ENCODE measurements at regions not wholly inside any gene's neighbourhood (a gene's known extent, or its start where the extent isn't known, plus 50 kb on each side); places are given as distances from the start of the nearest gene placed in this dataset.

GRCh38 chr11:45518141-45518832 is 147.1 kb downstream of the CHST1 start:
- no peak for DNase-seq

- DNase-seq, result no peak
Observed at GRCh38 chr11:45517171-45517770, 148.2 kb downstream of the CHST1 start.

DNA sequence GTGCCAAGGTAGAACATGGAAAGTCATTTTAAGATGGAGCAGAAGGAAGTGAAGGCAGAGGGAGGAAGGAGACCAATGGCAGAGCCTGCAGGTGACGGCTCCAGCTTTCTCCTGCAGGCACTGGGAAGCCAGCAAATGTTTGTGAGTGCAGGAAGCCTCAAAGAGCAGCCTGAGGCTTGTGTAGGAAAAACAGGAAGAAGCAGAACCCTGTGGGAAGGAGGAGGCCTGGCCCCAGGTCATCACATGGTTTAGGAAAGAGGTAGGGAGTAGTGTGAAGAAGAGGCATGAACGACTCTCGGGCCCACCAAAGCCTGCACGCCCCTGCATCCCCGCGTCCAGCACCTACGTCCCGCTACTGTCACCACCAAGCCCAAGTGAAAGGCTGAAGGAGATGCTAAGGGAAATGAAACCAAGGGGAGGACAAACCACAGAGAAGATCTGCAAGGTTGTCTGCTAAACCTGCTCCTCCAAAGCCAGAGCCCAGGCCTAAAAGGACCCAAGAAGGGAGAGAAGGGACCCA is 151.5 kb downstream of the CHST1 start:
- no peak for DNase-seq

GRCh38 chr11:45512471-45513148 is 152.8 kb downstream of the CHST1 start:
- no peak for DNase-seq

DNA sequence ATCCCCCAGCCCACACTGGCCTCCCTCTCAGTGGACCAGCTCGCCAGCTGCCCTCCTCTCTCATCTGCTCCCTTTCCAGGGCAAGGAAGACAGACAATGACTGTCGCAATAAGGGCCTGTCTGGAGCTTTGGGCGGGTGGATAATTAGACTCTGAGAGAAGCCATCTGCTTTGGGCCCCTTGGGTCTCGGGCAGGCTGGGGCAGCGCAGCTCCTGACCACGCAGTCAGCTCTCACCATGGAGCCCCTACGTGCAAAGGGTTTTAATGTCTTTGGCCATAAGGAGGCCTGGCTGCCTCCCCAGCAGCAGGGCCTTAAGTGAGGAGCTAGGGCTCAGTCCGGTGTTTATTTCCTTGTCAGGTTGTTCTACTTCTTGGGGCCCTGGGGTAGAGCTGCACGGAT is 153.9 kb downstream of the CHST1 start:
- DNase-seq, result no peak

- no peak for DNase-seq
Observed at GRCh38 chr11:45507916-45508315, 157.5 kb downstream of the CHST1 start.

DNA sequence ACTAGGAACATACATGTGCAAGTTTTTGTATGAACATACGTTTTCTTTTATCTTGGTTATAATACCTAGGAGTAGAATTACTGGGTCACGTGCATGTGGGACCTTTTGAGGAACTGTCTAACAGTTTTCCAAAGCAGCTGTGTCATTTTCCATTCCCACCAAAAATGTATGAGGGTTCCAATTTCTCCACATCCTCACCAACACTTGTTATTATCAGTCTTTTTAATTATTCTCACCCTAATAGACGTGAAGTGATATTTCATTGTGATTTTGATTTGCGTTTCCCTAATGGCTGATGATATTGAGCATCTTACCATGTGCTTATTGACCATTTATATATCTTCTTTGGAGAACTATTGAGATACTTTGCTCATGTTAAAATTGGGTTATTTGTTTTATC is 162.1 kb downstream of the CHST1 start:
- no peak for DNase-seq

DNA sequence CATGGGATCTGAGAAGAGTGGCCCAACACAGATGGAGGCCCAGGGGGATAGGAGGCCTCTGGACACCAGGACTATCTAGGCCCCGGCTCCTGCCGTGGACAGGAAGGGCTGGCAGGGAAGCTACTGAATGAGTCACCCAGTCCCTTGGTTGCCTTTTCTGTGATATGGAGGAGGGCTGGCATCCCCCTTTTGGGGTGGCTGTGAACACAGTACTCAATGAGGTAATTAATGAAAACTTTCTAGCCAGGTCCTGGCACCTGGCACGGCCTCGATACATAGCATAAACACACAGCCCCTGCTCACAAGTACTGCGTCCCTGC is 163.2 kb downstream of the CHST1 start:
- DNase-seq, result no peak

- DNase-seq, result no peak
Observed at GRCh38 chr11:45501392-45502225, 163.8 kb downstream of the CHST1 start.

DNA sequence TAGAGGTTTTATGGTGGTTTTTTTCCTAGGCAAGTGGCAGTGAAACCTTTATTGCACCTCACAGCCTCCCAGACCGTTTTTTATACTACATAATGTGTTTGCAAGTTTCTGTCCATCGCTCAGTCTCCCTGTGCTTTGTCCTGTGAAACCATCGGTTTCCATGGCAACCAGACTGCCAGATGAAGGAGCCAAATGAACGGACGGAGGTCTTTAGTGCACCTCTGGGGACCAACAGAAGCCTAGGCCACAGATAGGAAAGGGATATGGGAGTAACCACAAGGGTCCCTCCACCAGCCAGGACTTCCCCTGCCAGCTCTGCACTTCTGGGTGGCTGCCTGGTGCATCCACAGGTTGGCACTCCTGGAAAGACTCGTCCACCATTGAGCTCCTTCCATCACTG is 165.0 kb downstream of the CHST1 start:
- DNase-seq, result no peak

DNA sequence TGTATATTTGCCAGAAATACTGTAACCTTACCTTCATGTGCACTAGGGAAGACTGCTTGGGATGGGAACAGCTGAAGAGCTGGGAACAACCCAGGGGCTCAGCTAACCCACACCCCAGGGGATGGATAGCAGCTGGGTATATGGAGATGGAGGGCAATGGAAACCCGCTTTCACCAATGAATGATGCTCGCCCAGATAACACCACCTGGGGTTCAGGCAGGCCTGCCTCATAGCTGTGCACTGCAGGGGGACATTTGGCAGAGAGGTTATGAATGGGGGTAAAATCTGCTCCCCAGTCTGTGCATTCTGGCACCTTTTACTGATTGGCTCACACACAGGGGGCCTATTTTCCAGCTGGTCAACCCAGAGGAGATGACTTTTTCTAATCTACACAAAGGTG is 170.7 kb downstream of the CHST1 start:
- no peak for DNase-seq

- no peak for DNase-seq
Observed at GRCh38 chr11:45489281-45489905, 176.0 kb downstream of the CHST1 start.

- no peak for DNase-seq
Observed at GRCh38 chr11:45486461-45486860, 179.0 kb downstream of the CHST1 start.

- no peak for DNase-seq
Observed at GRCh38 chr11:45485070-45485707, 180.2 kb downstream of the CHST1 start.

DNA sequence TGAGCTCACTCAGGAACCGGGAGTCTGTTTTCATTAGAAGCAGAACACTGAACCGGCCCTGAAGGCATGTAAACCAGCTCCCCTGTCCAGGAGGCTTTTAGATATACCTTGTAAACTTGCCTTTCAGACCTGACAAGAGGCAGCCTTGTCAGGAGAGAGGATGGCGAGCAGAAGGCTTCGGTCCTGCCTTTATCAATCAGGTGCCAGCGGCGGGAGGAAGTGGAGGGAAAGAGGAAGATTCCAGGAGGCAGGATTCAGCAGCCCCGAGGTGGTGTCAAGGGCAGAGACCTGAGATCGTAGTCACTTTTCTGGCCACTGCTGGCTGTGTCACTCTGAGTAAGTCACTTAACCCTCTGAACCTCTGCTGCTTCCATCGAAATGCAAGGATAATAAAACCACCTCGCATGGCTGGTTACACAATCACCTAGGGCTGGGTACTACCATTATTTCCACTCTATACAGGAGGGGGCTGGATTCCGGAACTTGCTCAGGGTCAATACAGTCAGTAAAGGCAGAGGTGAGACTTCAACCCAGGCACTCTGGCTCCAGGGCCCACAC is 181.0 kb downstream of the CHST1 start:
- no peak for DNase-seq

DNA sequence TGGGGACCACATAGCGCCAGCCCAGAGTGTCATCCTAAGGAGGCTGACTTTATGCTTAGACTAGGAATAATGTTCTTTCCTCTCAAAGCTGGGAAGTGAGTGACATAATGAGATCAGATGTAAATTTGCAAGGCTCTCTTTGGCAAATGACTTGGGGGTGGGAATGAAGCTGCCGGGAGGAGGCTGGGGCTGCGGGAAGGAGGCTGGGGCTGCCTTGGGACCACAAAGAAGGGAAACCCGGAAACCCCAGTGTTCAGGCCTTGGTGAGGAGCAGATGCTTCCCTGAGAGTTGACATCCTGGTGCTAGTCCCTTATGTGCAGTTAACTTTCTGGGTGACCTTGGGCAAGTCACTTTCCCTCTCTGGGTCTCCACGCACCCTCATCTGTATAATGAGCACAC is 182.0 kb downstream of the CHST1 start:
- no peak for DNase-seq

DNA sequence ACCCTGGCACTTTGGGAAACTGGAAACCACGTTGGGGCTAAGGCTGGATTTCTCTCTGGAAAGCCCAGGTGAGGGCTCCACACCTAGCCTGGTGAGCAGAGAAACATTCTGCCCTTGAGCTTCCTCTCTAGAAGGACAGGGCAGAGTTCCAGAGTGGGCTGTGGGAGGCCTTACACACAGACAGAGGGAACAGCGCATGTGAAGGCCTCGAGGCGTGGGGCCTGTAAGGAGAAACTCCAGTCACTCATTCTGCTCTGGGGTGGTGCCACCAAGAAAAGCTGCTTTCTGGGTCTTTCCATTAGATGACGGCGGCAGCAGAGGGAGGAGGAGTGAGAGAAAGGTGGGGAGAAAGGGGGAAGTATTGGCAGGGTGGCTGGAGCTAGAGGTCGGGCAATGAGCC is 183.1 kb downstream of the CHST1 start:
- DNase-seq, result no peak

GRCh38 chr11:45481026-45481425 is 184.4 kb downstream of the CHST1 start:
- no peak for DNase-seq

DNA sequence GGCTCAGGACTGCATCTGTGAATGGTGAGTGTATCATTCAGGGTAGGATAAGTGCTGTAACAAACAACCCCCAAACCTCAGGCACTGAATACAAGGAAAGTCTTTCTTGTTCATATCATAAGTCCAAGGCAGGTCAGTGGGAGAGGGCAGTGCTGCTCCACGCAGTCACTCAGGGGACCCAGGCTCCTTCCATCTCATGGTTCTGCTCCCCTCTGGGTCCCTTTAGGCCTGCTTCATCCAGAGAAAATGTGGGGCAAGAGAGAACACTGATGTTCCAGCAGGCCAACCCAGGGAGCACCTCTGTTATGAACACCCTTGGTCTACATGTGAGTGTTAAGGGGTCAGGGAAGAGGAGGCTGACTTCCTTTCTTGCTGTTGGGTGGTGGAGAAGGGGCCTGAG is 187.8 kb downstream of the CHST1 start:
- DNase-seq, result no peak

- DNase-seq, result no peak
Observed at GRCh38 chr11:45476126-45476525, 189.3 kb downstream of the CHST1 start.

GRCh38 chr11:45475173-45475572 is 189.0 kb upstream of the SYT13 start:
- no peak for DNase-seq

- DNase-seq, result no peak
Observed at GRCh38 chr11:45473341-45473895, 187.3 kb upstream of the SYT13 start.
